ENCODE measurements at regions not wholly inside any gene's neighbourhood (a gene's known extent, or its start where the extent isn't known, plus 50 kb on each side); places are given as distances from the start of the nearest gene placed in this dataset.

- TF ChIP-seq CTCF (IDR thresholded peaks at IDR 0.05) (no peak), POLR2A (IDR thresholded peaks at IDR 0.05) (no peak)
These were observed 54.4 kb upstream of the SMAD1 start for GRCh38 chr4:145427221-145427620.

All from body of pancreas (tissue), 4 donors.